Left ventricle myocardium inferior (tissue), 1 donor: ENCODE measurements at regions not wholly inside any gene's neighbourhood (a gene's known extent, or its start where the extent isn't known, plus 50 kb on each side); places are given as distances from the start of the nearest gene placed in this dataset.

Experiments
- DNase-seq: peaks from one replicate; pipeline ENCODE4 v3.0.0-alpha.2; 2020
- H3K27ac ChIP-seq: fragments of 200-600 bp; replicated peaks from 2 replicates; pipeline ENCODE4 v1.8.0; 2021
- H3K27me3 ChIP-seq: fragments of 200-600 bp; 2 replicates; pipeline ENCODE4 v1.8.0; 2021; ENCODE audit warnings: low read depth
- H3K36me3 ChIP-seq: fragments of 200-600 bp; 2 replicates; pipeline ENCODE4 v1.8.0; 2021
- H3K4me1 ChIP-seq: fragments of 200-600 bp; 2 replicates; pipeline ENCODE4 v1.8.0; 2021
- H3K4me3 ChIP-seq: fragments of 200-600 bp; 2 replicates; pipeline ENCODE4 v1.8.0; 2021; ENCODE audit warnings: mild to moderate bottlenecking, moderate library complexity
- H3K9me3 ChIP-seq: fragments of 200-600 bp; replicated peaks from 2 replicates; pipeline ENCODE4 v1.8.0; 2021
- CTCF ChIP-seq: fragments of 200-600 bp; IDR thresholded peaks from 2 replicates; pipeline ENCODE4 v1.8.0; 2021; ENCODE audit warnings: antibody characterized with exemption, mild to moderate bottlenecking, borderline replicate concordance
- intact Hi-C: fragments of 100-400 bp; cut with micrococcal nuclease; formaldehyde crosslinking; loops from one replicate; pipeline ENCODE4 v1.11.0; 2022
- donor health status: DM: no; HTN: yes; CAD: no; lungs with severe emphysema.

GRCh38 chr9:107064378-107064777 is 201.4 kb downstream of the ZNF462 start:
- Histone ChIP-seq H3K27ac (no peak overlapping the region), H3K36me3 (no peaks in the 10 kb centered on the region), H3K4me1 (peaks cover 4% of the 10 kb centered on the region), H3K9me3 (no peaks in the 10 kb centered on the region), H3K4me3 (no peak overlapping the region), H3K27me3 (no peaks in the 10 kb centered on the region)
- no peak for TF ChIP-seq CTCF
- DNase-seq = no peak
- intact Hi-C loops = no loop called here

GRCh38 chr9:107065549-107065948 is 202.6 kb downstream of the ZNF462 start:
- DNase-seq = no peak

GRCh38 chr9:107067739-107068416 is 204.9 kb downstream of the ZNF462 start:
- Histone ChIP-seq H3K9me3 (no peaks in the 10 kb centered on the region), H3K36me3 (no peaks in the 10 kb centered on the region), H3K4me1 (no peaks in the 10 kb centered on the region), H3K27me3 (no peaks in the 10 kb centered on the region), H3K27ac (no peak overlapping the region), H3K4me3 (no peak overlapping the region)
- TF ChIP-seq CTCF = no peak
- no peak for DNase-seq
- intact Hi-C loops = no loop called here

More at GRCh38 chr9:107065549-107065948, 202.6 kb downstream of the ZNF462 start:
- no peak for TF ChIP-seq CTCF
- H3K4me3 ChIP-seq = no peak overlapping the region
- no peaks in the 10 kb centered on the region for H3K27me3 ChIP-seq
- H3K9me3 ChIP-seq = no peaks in the 10 kb centered on the region
- intact Hi-C loops = no loop called here
- no peak overlapping the region for H3K27ac ChIP-seq
- H3K4me1 ChIP-seq = no peaks in the 10 kb centered on the region
- no peaks in the 10 kb centered on the region for H3K36me3 ChIP-seq

- no peaks in the 10 kb centered on the region for H3K9me3 ChIP-seq
- H3K27ac ChIP-seq = no peak overlapping the region
- intact Hi-C loops = no loop called here
- H3K4me3 ChIP-seq = no peak overlapping the region
- H3K36me3 ChIP-seq = no peaks in the 10 kb centered on the region
- no peak for DNase-seq
- no peak for TF ChIP-seq CTCF
- H3K4me1 ChIP-seq = no peaks in the 10 kb centered on the region
- H3K27me3 ChIP-seq = no peaks in the 10 kb centered on the region
Measured at GRCh38 chr9:107068581-107068980, 205.6 kb downstream of the ZNF462 start.

DNA sequence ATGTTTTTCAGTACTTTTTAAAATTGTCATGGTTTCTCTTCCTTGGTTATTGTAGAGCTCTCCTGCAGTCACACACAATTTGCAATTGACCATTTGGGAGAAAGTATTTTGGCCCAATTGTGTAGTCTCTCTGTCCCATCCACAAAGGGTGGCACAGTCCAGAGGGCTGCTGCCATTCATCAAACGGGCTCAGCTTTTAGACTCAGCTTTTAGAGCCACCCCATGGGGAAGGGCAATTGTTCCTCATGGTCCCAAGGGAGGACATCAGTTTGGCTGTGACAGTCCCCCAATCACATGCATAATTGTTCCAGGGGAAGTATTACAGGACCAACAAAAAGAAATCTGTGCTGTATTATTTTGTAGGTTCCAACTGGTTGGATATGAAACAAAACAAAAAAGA is 207.6 kb downstream of the ZNF462 start:
- Histone ChIP-seq H3K27me3 (no peaks in the 10 kb centered on the region), H3K36me3 (no peaks in the 10 kb centered on the region), H3K4me3 (no peak overlapping the region), H3K9me3 (no peaks in the 10 kb centered on the region), H3K27ac (no peak overlapping the region), H3K4me1 (no peaks in the 10 kb centered on the region)
- no peak for DNase-seq
- TF ChIP-seq CTCF = no peak
- intact Hi-C loops = no loop called here

- Histone ChIP-seq H3K9me3 (no peaks in the 10 kb centered on the region), H3K4me3 (no peak overlapping the region), H3K27me3 (peaks cover under 1% of the 10 kb centered on the region), H3K27ac (no peak overlapping the region), H3K4me1 (no peaks in the 10 kb centered on the region), H3K36me3 (no peaks in the 10 kb centered on the region)
- no peak for DNase-seq
- TF ChIP-seq CTCF = no peak
- intact Hi-C loops = no loop called here
Measured at GRCh38 chr9:107078061-107078460, 205.0 kb upstream of the RAD23B start.
